H9 (cell line): ENCODE measurements at regions not wholly inside any gene's neighbourhood (a gene's known extent, or its start where the extent isn't known, plus 50 kb on each side); places are given as distances from the start of the nearest gene placed in this dataset.

ENCODE experiments used
- DNase-seq: peaks from one replicate; pipeline ENCODE4 v3.0.0-alpha.2; 2017
- H2AFZ ChIP-seq: one replicate; pipeline ENCODE4 v1.6.1; 2013; ENCODE audit warnings: mild to moderate bottlenecking, low read length, control low read depth, moderate library complexity
- H2AK5ac ChIP-seq: 2 replicates; pipeline ENCODE4 v1.6.1; 2013; ENCODE audit warnings: low read length, control low read depth, mixed read lengths; ENCODE audit not compliant: insufficient read length
- H2BK120ac ChIP-seq: one replicate; pipeline ENCODE4 v1.6.1; 2013; ENCODE audit warnings: low read depth, mild to moderate bottlenecking, low read length, control low read depth, inconsistent platforms; ENCODE audit not compliant: poor library complexity, severe bottlenecking
- H2BK12ac ChIP-seq: 2 replicates; pipeline ENCODE4 v1.6.1; 2013; ENCODE audit warnings: low read length, control low read depth, mixed read lengths, low read depth; ENCODE audit not compliant: insufficient read length
- H2BK15ac ChIP-seq: 2 replicates; pipeline ENCODE4 v1.6.1; 2013; ENCODE audit warnings: low read depth, low read length, control low read depth
- H2BK20ac ChIP-seq: one replicate; pipeline ENCODE4 v1.6.1; 2013; ENCODE audit warnings: low read depth, mild to moderate bottlenecking, low read length, control low read depth, inconsistent platforms; ENCODE audit not compliant: poor library complexity, severe bottlenecking
- H2BK5ac ChIP-seq: 2 replicates; pipeline ENCODE4 v1.6.1; 2013; ENCODE audit warnings: low read length, control low read depth, mixed read lengths; ENCODE audit not compliant: insufficient read length
- H3K14ac ChIP-seq: 2 replicates; pipeline ENCODE4 v1.6.1; 2013; ENCODE audit warnings: low read length, control low read depth; ENCODE audit not compliant: insufficient read depth
- H3K18ac ChIP-seq: 2 replicates; pipeline ENCODE4 v1.6.1; 2013; ENCODE audit warnings: low read depth, mild to moderate bottlenecking, mixed read lengths, low read length, control low read depth; ENCODE audit not compliant: insufficient read length
- H3K23ac ChIP-seq: 2 replicates; pipeline ENCODE4 v1.6.1; 2013; ENCODE audit warnings: low read length, control low read depth, mixed read lengths, low read depth; ENCODE audit not compliant: insufficient read length
- H3K23me2 ChIP-seq: 2 replicates; pipeline ENCODE4 v1.6.1; 2013; ENCODE audit warnings: low read depth, mild to moderate bottlenecking, mixed read lengths, low read length, control low read depth; ENCODE audit not compliant: insufficient read length, poor library complexity, severe bottlenecking
- H3K27ac ChIP-seq: 2 replicates; pipeline ENCODE4 v1.5.1; 2013; ENCODE audit warnings: low read length, control low read depth, mixed read lengths, low read depth; ENCODE audit not compliant: insufficient read length
- H3K27me3 ChIP-seq: 2 replicates; pipeline ENCODE4 v1.6.1; 2013; ENCODE audit warnings: low read length, control low read depth, inconsistent platforms; ENCODE audit not compliant: insufficient read depth
- H3K4ac ChIP-seq: 2 replicates; pipeline ENCODE4 v1.6.1; 2013; ENCODE audit warnings: low read depth, mild to moderate bottlenecking, control low read depth, inconsistent platforms, low read length, moderate library complexity
- H3K4me1 ChIP-seq: 2 replicates; pipeline ENCODE4 v1.6.1; 2013; ENCODE audit warnings: low read length, control low read depth, inconsistent platforms; ENCODE audit not compliant: insufficient read depth
- H3K4me2 ChIP-seq: 2 replicates; pipeline ENCODE4 v1.6.1; 2013; ENCODE audit warnings: low read length, control low read depth, mixed read lengths; ENCODE audit not compliant: insufficient read length, insufficient read depth
- H3K56ac ChIP-seq: 2 replicates; pipeline ENCODE4 v1.6.1; 2013; ENCODE audit warnings: low read depth, mild to moderate bottlenecking, mixed read lengths, low read length, control low read depth; ENCODE audit not compliant: insufficient read length
- H3K79me1 ChIP-seq: 2 replicates; pipeline ENCODE4 v1.6.1; 2013; ENCODE audit warnings: low read depth, mild to moderate bottlenecking, moderate library complexity, low read length, control low read depth, inconsistent platforms; ENCODE audit not compliant: insufficient read depth, poor library complexity, severe bottlenecking
- H3K79me2 ChIP-seq: 2 replicates; pipeline ENCODE4 v1.6.1; 2013; ENCODE audit warnings: low read length, control low read depth, inconsistent platforms; ENCODE audit not compliant: insufficient read depth
- H3K9ac ChIP-seq: 2 replicates; pipeline ENCODE4 v1.6.1; 2013; ENCODE audit warnings: low read length, control low read depth, mixed read lengths; ENCODE audit not compliant: insufficient read length; ENCODE audit errors: extremely low read depth
- H3K9me3 ChIP-seq: one replicate; pipeline ENCODE4 v1.6.1; 2013; ENCODE audit warnings: low read depth, low read length, inconsistent platforms; ENCODE audit not compliant: control insufficient read depth
- H3T11ph ChIP-seq: one replicate; pipeline ENCODE4 v1.6.1; 2013; ENCODE audit warnings: mild to moderate bottlenecking, low read length, control low read depth, inconsistent platforms
- H4K20me1 ChIP-seq: one replicate; pipeline ENCODE4 v1.6.1; 2013; ENCODE audit not compliant: control insufficient read depth, insufficient read length, insufficient read depth
- H4K5ac ChIP-seq: 2 replicates; pipeline ENCODE4 v1.6.1; 2013; ENCODE audit warnings: low read depth, mild to moderate bottlenecking, mixed read lengths, low read length, control low read depth; ENCODE audit not compliant: insufficient read length
- H4K8ac ChIP-seq: replicated peaks from 2 replicates; pipeline ENCODE4 v1.6.1; 2013; ENCODE audit warnings: low read length, control low read depth, mixed read lengths, low read depth; ENCODE audit not compliant: insufficient read length
- H4K91ac ChIP-seq: 2 replicates; pipeline ENCODE4 v1.6.1; 2013; ENCODE audit warnings: low read depth, mild to moderate bottlenecking, moderate library complexity, mixed read lengths, low read length, control low read depth; ENCODE audit not compliant: insufficient read length
- H3K27ac Mint-ChIP-seq, 3 experiments: 2 replicates in 2 of 3; 3 replicates in 1 of 3; pipeline ENCODE4 v1.8.0; 2020 to 2021; ENCODE audit warnings: mixed read lengths in 3 of 3, mild to moderate bottlenecking in 1 of 3, moderate library complexity in 1 of 3
- H3K27me3 Mint-ChIP-seq: 2 replicates; pipeline ENCODE4 v1.8.0; 2021; ENCODE audit warnings: low read depth, mild to moderate bottlenecking, moderate library complexity, mixed read lengths
- H3K36me3 Mint-ChIP-seq, 3 experiments: 2 replicates in 2 of 3; 3 replicates in 1 of 3; pipeline ENCODE4 v1.8.0; 2020 to 2021; ENCODE audit warnings: low read depth in 3 of 3, mixed read lengths in 3 of 3; ENCODE audit not compliant: insufficient read depth in 1 of 3
- H3K4me1 Mint-ChIP-seq, 2 experiments: 2 replicates each; pipeline ENCODE4 v1.8.0; 2020; ENCODE audit warnings: mixed read lengths in 2 of 2
- H3K4me3 Mint-ChIP-seq, 2 experiments: 2 replicates in 1 of 2; 3 replicates in 1 of 2; pipeline ENCODE4 v1.8.0; 2020 to 2021; ENCODE audit warnings: mild to moderate bottlenecking in 2 of 2, mixed read lengths in 2 of 2, moderate library complexity in 1 of 2
- H3K9me3 Mint-ChIP-seq, 2 experiments: 2 replicates in 1 of 2; 3 replicates in 1 of 2; pipeline ENCODE4 v1.8.0; 2020; ENCODE audit warnings: mild to moderate bottlenecking in 2 of 2, mixed read lengths in 2 of 2, moderate library complexity in 1 of 2
- WGBS: extraction: QIAGEN DNeasy Blood & Tissue Kit; methylation state at CpG from one replicate; pipeline ENCODE4 v1.1.7; 2013; ENCODE audit warnings: missing lambda C conversion rate, low lambda C conversion rate, mixed read lengths; ENCODE audit not compliant: insufficient read length; ENCODE audit errors: extremely low coverage; 5-methylcytosine and 5-hydroxymethylcytosine counted together
- TF ChIP-seq, protein P1 (sequence below): fragments of 200-600 bp; sonication (generic); conservative IDR thresholded peaks from 3 replicates; pipeline ENCODE4 v1.8.0; 2021; ENCODE audit warnings: antibody characterized with exemption, mild to moderate bottlenecking

DNA sequence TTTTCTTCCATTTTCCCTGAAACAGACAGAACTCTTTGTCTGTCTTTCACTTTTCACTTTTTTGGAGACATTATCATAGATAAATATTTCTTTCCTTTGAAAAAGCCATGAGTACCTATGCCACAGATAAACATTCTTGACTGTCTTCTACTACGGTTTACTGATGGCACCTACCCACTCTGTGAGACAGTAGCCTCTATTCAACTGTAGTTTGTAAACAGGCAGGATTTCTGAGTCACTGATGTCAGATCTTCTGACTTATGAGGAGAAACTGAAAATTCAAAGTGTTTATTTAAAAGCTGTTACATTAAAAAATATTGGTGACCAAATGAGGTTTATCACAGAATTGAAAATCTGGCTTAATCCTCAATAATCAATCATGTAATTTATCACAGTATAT is 658.4 kb downstream of the TOX3 start:
- Histone ChIP-seq H2BK120ac (no peak overlapping the region), H4K8ac (no peak overlapping the region), H4K91ac (no peak overlapping the region), H3K23ac (no peak overlapping the region), H3K9me3 (no peaks in the 10 kb centered on the region), H3K27ac (no peak overlapping the region), H3K4ac (no peak overlapping the region), H2AFZ (no peak overlapping the region), H2BK12ac (no peak overlapping the region), H3K4me1 (no peaks in the 10 kb centered on the region), H2BK5ac (no peak overlapping the region), H2BK15ac (no peak overlapping the region), H4K5ac (no peak overlapping the region), H3K27me3 (no peaks in the 10 kb centered on the region), H2AK5ac (no peak overlapping the region), H3K18ac (no peak overlapping the region), H3K56ac (no peak overlapping the region), H3K79me1 (no peaks in the 10 kb centered on the region), H2BK20ac (no peak overlapping the region), H3T11ph (no peak overlapping the region), H3K79me2 (no peaks in the 10 kb centered on the region), H3K4me2 (no peak overlapping the region), H3K9ac (no peak overlapping the region), H3K14ac (no peak overlapping the region), H4K20me1 (no peaks in the 10 kb centered on the region), H3K23me2 (no peaks in the 10 kb centered on the region)
- no peaks in the 10 kb centered on the region for H3K27me3 Mint-ChIP-seq
- peaks cover 0 to 5% (median 0%) of the 10 kb centered on the region in 3 experiments; a peak in 1 of 7 replicates for H3K36me3 Mint-ChIP-seq
- no peak for DNase-seq
- H3K9me3 Mint-ChIP-seq, result peaks cover 3 to 6% of the 10 kb centered on the region in 2 experiments; a peak in 2 of 5 replicates
- peaks cover 5 to 8% of the 10 kb centered on the region in 2 experiments for H3K4me1 Mint-ChIP-seq
- TF ChIP-seq, protein P1, sequence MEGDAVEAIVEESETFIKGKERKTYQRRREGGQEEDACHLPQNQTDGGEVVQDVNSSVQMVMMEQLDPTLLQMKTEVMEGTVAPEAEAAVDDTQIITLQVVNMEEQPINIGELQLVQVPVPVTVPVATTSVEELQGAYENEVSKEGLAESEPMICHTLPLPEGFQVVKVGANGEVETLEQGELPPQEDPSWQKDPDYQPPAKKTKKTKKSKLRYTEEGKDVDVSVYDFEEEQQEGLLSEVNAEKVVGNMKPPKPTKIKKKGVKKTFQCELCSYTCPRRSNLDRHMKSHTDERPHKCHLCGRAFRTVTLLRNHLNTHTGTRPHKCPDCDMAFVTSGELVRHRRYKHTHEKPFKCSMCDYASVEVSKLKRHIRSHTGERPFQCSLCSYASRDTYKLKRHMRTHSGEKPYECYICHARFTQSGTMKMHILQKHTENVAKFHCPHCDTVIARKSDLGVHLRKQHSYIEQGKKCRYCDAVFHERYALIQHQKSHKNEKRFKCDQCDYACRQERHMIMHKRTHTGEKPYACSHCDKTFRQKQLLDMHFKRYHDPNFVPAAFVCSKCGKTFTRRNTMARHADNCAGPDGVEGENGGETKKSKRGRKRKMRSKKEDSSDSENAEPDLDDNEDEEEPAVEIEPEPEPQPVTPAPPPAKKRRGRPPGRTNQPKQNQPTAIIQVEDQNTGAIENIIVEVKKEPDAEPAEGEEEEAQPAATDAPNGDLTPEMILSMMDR, result no peak
- H3K4me3 Mint-ChIP-seq, result no peak overlapping the region
- no peak overlapping the region for H3K27ac Mint-ChIP-seq
- no CpG with 5 or more reads among the region's 1 CpG for WGBS
